ENCODE measurements at regions not wholly inside any gene's neighbourhood (a gene's known extent, or its start where the extent isn't known, plus 50 kb on each side); places are given as distances from the start of the nearest gene placed in this dataset.

DNA sequence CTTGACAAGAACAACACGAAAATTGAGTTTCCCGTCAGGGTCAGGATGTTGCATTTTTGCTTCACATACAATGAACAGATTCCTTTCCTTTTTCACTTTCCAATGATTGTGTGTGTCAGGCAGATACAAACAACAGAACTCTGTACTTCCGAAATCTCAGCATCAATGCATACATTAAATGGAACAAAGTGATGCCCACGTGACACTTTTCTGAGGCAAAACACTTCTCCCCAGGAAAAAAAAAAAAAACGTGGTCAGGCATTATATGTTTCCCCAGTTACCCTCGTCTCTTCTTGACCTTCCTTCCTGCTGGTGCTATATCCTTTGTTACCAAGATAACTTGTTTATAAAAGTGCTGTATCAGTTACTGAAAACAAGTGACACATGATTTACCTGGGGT, 181.8 kb downstream of the ZNF281 start:
- TF ChIP-seq, protein P1, sequence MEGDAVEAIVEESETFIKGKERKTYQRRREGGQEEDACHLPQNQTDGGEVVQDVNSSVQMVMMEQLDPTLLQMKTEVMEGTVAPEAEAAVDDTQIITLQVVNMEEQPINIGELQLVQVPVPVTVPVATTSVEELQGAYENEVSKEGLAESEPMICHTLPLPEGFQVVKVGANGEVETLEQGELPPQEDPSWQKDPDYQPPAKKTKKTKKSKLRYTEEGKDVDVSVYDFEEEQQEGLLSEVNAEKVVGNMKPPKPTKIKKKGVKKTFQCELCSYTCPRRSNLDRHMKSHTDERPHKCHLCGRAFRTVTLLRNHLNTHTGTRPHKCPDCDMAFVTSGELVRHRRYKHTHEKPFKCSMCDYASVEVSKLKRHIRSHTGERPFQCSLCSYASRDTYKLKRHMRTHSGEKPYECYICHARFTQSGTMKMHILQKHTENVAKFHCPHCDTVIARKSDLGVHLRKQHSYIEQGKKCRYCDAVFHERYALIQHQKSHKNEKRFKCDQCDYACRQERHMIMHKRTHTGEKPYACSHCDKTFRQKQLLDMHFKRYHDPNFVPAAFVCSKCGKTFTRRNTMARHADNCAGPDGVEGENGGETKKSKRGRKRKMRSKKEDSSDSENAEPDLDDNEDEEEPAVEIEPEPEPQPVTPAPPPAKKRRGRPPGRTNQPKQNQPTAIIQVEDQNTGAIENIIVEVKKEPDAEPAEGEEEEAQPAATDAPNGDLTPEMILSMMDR (IDR thresholded peaks at IDR 0.05; ENCODE audit: insufficient read depth, low read depth, low read length, missing control alignments): no peak
- no peak overlapping the region for H3K4me3 ChIP-seq (ENCODE audit: low read depth, low read length)
- no peak for DNase-seq (ENCODE audit: low read depth)

Measured in GM12865 (cell line).